ENCODE measurements at regions not wholly inside any gene's neighbourhood (a gene's known extent, or its start where the extent isn't known, plus 50 kb on each side); places are given as distances from the start of the nearest gene placed in this dataset.

DNA sequence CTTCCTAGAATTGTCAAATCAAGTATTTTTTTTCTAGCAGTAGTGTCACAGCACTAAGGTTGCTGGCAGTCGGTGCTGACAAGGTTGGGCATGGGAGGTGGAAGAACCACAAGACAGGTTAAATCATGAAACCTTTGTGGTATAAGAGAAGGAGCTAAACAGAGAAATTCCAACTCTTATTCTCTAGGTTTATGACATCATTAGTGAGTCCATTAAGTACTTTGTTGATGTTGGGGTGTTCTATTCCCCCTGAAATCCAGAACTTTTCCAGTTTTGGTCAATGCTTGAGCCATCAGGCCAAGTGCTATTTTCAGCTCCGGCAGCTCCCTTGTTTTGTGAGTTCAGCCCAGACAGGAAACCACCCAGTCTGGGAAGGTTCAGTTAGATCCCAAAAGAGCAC, 206.0 kb upstream of the SOX9 start:
- no peak for TF ChIP-seq CTCF (IDR thresholded peaks at IDR 0.05)
- no peak for TF ChIP-seq POLR2A (IDR thresholded peaks at IDR 0.05)

All from Peyer's patch (tissue), 4 donors.